Mesenteric fat pad (tissue), 1 donor: ENCODE measurements at regions not wholly inside any gene's neighbourhood (a gene's known extent, or its start where the extent isn't known, plus 50 kb on each side); places are given as distances from the start of the nearest gene placed in this dataset.
"Not testable (repeated sequence)": the region's sequence is repeated elsewhere in the genome, so short reads cannot be mapped to it uniquely, and the experiment has no call there.

Experiments
- DNase-seq: peaks from one replicate; pipeline ENCODE4 v3.0.0-alpha.2; 2020; ENCODE audit warnings: low spot score
- donor health status: DM: yes; HTN: yes; CAD: no.

GRCh38 chr5:42950116-42950455, 90.0 kb downstream of the ANXA2R start:
- no peak for DNase-seq

DNA sequence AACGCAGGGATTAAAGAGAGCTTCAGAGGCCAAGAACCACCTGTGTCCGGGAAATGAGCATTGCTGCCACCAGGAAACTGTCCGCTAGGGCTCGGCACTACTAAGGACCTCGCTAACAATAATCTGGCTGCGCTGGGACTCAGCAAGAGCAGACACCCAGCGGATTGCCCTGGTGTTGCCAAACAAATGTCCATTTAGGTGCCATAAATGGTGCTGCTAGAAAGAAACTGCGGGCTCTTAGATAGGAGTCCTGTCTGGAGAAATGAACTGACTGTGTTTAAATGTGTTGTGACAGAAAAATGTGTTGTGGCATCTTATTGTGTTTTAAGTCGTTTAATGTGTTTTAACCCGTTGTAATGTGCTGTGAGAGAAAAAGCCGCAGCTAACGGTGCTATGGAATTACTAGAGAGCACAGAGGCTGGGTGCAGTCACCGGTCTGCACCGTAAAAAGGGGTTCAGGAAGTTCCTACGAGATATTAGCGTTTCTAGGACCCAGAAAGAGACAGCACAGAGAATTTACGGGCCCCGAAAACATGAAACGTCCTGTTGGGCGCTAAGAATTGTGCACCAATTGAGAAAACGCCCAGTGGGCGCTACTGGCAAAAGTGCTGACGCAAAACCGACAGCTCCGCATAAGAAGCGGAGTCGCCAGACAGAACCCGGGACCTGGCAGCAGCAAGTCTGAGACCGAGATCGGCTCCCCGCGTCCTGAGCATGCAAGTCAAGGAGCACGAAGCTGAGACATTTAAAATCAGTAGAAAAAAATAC, 90.6 kb downstream of the ANXA2R start:
- DNase-seq = no peak

- DNase-seq = no peak
Measured at GRCh38 chr5:42948961-42949347, 91.2 kb downstream of the ANXA2R start.

DNA sequence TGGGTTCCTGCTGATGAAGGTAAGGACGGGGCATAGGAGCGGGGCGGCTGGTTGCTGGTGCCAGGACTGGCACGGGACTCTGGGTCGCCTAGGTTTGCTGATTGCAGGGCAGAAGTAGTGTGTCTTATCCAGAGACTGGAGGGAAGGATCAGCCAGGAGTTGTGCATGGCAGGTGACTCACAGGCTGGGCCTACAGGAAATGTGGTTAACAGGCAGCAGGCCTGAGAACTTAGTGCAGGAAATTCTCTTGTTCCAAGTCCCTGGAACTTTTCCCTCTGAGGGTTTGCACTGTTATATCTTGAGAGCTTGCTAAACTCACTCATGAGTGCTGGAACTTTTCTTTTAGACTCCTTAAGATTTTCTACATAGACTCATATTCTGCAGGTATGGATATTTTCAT, 95.1 kb downstream of the ANXA2R start:
- no peak for DNase-seq

- DNase-seq = no peak
Measured at GRCh38 chr5:42943931-42944631, 96.0 kb downstream of the ANXA2R start.

- no peak for DNase-seq
Measured at GRCh38 chr5:42940853-42941252, 99.3 kb downstream of the ANXA2R start.

DNA sequence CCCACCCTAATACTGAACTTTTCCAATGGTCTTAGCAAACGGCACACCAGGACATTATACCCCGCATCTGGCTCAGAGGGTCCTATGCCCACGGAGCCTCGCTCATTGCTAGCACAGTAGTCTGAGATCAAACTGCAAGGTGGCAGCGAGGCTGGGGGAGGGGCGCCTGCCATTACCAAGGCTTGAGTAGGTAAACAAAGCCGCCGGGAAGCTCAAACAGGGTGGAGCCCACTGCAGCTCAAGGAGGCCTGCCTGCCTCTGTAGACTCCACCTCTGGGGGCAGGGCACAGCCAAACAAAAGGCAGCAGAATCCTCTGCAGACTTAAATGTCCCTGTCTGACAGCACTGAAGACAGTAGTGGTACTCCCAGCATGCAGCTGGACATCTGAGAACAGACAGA, 108.1 kb downstream of the ANXA2R start:
- not testable (repeated sequence) for DNase-seq

DNA sequence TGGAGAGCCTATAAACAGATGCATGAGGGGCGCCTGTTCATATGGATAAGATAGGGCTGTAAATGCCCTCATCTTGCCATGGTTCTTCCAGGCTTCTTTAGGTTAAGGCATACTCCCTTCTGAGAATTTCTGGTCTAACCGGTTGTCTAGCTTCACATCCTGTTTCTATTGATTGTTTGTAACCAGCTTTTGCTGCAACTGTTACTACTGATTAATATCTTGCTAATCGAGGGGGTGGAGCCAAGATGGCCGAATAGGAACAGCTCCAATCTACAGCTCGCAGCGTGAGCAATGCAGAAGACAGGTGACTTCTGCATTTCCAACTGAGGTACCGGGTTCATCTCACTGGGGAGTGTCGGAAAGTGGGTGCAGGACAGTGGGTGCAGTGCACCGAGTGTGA, 108.7 kb downstream of the ANXA2R start:
- not testable (repeated sequence) for DNase-seq

DNA sequence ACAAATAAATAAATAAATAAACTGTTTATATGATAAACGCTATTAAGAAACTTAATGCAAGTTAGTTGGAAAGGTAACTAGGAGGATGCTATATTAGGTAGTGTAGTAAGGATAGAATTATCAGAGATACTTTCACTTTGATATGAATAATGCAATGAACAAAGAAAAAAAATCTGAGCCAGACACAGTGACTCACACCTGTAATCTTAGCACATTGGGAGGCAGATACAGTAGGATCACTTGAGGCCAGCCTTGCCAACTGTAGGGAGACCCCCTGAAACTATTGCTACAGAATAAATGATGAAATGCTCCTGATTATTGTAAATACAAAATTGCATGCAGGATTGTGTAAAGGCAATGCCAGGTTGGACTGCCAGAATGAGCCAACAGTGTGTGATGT, 109.2 kb downstream of the ANXA2R start:
- no peak for DNase-seq

GRCh38 chr5:42929871-42930270, 110.2 kb downstream of the ANXA2R start:
- DNase-seq = no peak

DNA sequence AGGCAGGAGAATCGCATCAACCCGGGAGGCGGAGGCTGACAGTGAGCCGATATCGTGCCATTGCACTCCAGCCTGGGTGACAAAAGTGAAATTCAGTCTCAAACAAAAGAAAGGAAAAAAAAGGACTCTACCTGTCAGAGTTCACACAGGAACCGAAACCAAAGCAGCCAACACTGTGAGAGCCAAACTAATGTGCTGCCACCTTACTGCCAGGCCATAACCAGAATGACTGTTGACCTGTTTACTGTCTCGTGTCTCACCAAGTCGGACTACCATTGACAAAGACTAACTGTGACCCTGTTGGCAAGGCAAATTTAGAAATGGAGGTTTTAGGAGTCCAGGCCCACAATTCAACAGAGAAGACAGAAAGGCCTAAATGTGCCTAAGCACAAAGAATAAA, 112.4 kb downstream of the ANXA2R start:
- no peak for DNase-seq

GRCh38 chr5:42924686-42925085, 113.0 kb upstream of the SELENOP start:
- no peak for DNase-seq

- no peak for DNase-seq
Measured at GRCh38 chr5:42924226-42924625, 112.5 kb upstream of the SELENOP start.

DNA sequence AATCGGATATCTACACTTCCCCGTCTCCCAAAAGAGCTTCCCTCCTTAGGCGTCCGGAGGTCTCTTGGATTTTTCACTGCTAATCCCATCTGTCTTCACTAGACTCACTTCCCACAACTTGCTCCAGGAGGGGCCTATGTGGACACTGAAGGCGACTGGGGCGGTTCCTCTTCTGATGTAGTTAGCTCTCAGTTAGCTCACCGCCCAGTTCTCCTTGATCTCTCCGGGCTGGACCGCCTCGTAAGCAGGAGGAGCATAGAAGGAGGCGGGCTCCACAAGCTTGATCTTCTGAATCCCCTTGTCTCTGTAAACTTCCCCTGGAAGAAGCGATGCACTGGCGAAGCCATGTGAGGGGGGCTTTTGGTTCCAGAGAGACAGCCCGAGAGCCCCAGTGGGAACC, 112.0 kb upstream of the SELENOP start:
- no peak for DNase-seq

- DNase-seq = no peak
Measured at GRCh38 chr5:42919600-42919999, 107.9 kb upstream of the SELENOP start.

GRCh38 chr5:42915306-42915866, 103.7 kb upstream of the SELENOP start:
- no peak for DNase-seq

- no peak for DNase-seq
Measured at GRCh38 chr5:42912184-42912798, 100.6 kb upstream of the SELENOP start.

DNA sequence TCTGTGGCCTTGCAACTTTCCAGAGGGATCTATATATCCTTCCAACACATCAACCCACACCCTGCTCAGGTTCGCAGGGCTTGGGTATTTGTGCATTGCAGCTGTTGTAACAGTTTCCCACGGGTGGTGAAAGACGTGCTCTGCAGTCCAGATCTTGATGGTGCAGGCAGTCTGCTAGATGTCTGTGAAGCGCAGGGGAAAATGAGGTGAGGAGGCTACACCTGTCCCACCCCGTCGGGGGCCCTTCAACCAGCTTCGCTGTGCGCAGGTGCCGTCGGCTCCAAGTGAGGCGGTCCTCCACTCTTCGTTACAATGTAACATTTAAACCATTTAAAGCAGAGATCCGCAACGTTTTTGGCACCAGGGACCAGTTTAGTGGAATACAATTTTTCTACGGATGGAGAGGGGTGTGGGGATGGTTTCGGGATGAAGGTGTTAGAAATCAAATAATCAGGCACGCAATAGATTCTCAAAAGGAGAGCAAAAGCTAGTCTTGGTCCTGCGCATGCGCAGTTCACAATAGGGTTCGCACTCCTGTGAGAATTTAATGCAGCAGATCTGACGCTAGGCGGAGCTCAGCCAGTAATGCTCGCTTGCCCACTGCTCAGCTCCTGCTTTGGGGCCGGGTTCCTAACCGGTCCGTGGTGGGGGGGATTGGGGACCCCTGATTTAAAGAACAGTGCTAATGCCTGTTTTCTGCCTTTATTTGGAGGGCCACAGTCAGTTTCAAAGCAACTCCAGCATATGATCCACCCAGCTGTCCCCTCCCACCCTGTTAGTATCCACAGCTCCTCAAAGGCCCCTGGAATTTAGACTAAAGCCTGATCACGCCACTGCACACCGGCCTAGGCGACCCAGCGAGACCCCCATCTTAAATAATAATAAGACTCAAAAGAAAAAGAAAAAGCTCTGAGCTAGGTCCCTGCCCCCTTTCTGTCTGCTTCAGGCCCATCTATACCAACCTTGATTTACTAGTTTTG, 97.1 kb upstream of the SELENOP start:
- DNase-seq = peak; percentile 96

DNA sequence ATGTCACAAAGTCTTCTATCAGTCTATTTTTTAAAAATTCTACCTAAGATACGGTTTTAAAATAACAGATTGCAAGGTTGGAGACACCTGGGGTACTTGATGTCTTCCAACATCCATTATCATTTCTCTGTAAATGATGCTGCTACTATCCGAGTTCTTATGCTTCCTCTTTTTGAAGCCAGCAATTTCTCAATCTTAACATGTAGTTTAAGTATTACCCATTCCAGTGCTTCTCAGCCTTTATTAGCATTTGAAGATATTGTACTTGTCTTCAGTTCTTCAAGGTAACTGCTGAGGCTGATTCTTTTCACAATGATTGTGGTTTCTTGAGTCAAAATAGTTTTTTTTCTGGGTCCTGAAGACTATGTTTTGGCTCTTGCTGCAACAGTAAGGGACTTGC, 96.4 kb upstream of the SELENOP start:
- no peak for DNase-seq

DNA sequence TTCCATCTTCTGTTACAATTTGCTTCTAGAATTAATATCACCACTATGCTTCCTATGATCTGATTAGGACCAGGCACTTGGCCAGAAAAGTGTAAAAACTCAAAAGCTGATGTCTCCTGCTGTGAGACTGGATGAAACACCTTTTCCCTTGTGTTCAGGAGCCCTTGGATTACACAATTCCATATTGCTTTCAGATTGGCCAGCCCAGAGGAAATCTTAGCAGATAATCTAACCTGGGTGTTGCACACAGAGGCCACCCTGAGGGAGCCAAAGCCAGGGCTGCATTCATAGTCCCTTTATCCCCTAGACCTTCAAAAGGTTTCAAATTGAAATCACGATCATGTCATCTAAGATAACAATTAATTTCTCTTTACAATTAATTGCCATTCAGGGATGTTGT, 94.1 kb upstream of the SELENOP start:
- DNase-seq = no peak

DNA sequence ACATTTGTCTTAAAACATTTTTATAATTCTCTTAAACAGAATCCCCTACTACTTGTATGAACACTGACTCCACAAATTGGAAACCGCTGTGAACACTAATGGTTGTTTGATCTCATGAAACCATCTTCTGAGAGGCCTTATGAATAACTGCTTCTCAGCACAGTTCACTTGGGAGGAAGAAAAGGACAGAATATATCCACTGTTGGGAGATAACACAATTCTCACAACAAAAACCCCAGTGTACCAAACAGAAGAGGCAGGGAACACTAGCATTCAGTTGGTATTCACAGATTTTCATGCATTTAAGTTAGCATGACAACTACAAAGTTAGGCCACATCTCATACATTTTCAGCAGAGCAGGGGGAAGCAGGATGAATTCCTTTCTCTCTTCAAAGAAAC, 89.0 kb upstream of the SELENOP start:
- no peak for DNase-seq
